ENCODE measurements at regions not wholly inside any gene's neighbourhood (a gene's known extent, or its start where the extent isn't known, plus 50 kb on each side); places are given as distances from the start of the nearest gene placed in this dataset.

GRCh38 chr2:204170411-204170810, 233.8 kb downstream of the ICOS start:
- no peak for TF ChIP-seq CTCF (IDR thresholded peaks at IDR 0.05; ENCODE audit: low read length)
- no peak for TF ChIP-seq EZH2phosphoT487 (IDR thresholded peaks at IDR 0.05; ENCODE audit: low read length)
- TF ChIP-seq EZH2 (optimal IDR thresholded peaks at IDR 0.05; ENCODE audit: low read depth, low read length) = no peak
